ENCODE measurements at regions not wholly inside any gene's neighbourhood (a gene's known extent, or its start where the extent isn't known, plus 50 kb on each side); places are given as distances from the start of the nearest gene placed in this dataset.

GRCh38 chr9:78502566-78502965 is 205.6 kb downstream of the PSAT1 start:
- Mint-ChIP-seq H3K36me3 (no peaks in the 10 kb centered on the region), H3K4me3 (no peak overlapping the region), H3K9me3 (ENCODE audit: low read depth) (no peaks in the 10 kb centered on the region), H3K4me1 (ENCODE audit: low read depth) (no peaks in the 10 kb centered on the region), H3K27ac (no peak overlapping the region), H3K27me3 (peaks cover 6% of the 10 kb centered on the region)

GRCh38 chr9:78505546-78505945 is 208.6 kb downstream of the PSAT1 start:
- Mint-ChIP-seq H3K36me3 (no peaks in the 10 kb centered on the region), H3K4me1 (ENCODE audit: low read depth) (no peaks in the 10 kb centered on the region), H3K4me3 (no peak overlapping the region), H3K27ac (no peak overlapping the region), H3K9me3 (ENCODE audit: low read depth) (no peaks in the 10 kb centered on the region), H3K27me3 (peaks cover 5% of the 10 kb centered on the region)

- Mint-ChIP-seq H3K9me3 (ENCODE audit: low read depth) (no peaks in the 10 kb centered on the region), H3K36me3 (no peaks in the 10 kb centered on the region), H3K27me3 (peaks cover 5% of the 10 kb centered on the region), H3K27ac (no peak overlapping the region), H3K4me3 (no peak overlapping the region), H3K4me1 (ENCODE audit: low read depth) (no peaks in the 10 kb centered on the region)
Observed at GRCh38 chr9:78507037-78507436, 210.1 kb downstream of the PSAT1 start.

GRCh38 chr9:78510035-78510434 is 213.1 kb downstream of the PSAT1 start:
- Mint-ChIP-seq H3K27me3 (peaks cover 1% of the 10 kb centered on the region), H3K4me1 (ENCODE audit: low read depth) (no peaks in the 10 kb centered on the region), H3K27ac (no peak overlapping the region), H3K4me3 (no peak overlapping the region), H3K9me3 (ENCODE audit: low read depth) (no peaks in the 10 kb centered on the region), H3K36me3 (no peaks in the 10 kb centered on the region)

- Mint-ChIP-seq H3K4me3 (no peak overlapping the region), H3K27me3 (peaks cover 4% of the 10 kb centered on the region), H3K9me3 (ENCODE audit: low read depth) (peaks cover 8% of the 10 kb centered on the region), H3K4me1 (ENCODE audit: low read depth) (no peaks in the 10 kb centered on the region), H3K36me3 (peaks cover 4% of the 10 kb centered on the region), H3K27ac (no peak overlapping the region)
Observed at GRCh38 chr9:78515108-78515507, 218.2 kb downstream of the PSAT1 start.

GRCh38 chr9:78519786-78520185 is 222.9 kb downstream of the PSAT1 start:
- peaks cover 29% of the 10 kb centered on the region for H3K9me3 Mint-ChIP-seq (ENCODE audit: low read depth)
- no peaks in the 10 kb centered on the region for H3K4me1 Mint-ChIP-seq (ENCODE audit: low read depth)
- peaks cover 4% of the 10 kb centered on the region for H3K36me3 Mint-ChIP-seq

GRCh38 chr9:78521680-78522079 is 224.8 kb downstream of the PSAT1 start:
- no peaks in the 10 kb centered on the region for H3K4me1 Mint-ChIP-seq (ENCODE audit: low read depth)
- peaks cover 3% of the 10 kb centered on the region for H3K27me3 Mint-ChIP-seq
- peaks cover 4% of the 10 kb centered on the region for H3K36me3 Mint-ChIP-seq
- H3K27ac Mint-ChIP-seq: no peak overlapping the region
- no peak overlapping the region for H3K4me3 Mint-ChIP-seq
- H3K9me3 Mint-ChIP-seq (ENCODE audit: low read depth): peaks cover 29% of the 10 kb centered on the region

More at GRCh38 chr9:78519786-78520185, 222.9 kb downstream of the PSAT1 start:
- H3K27me3 Mint-ChIP-seq: peaks cover 3% of the 10 kb centered on the region
- no peak overlapping the region for H3K4me3 Mint-ChIP-seq
- no peak overlapping the region for H3K27ac Mint-ChIP-seq

GRCh38 chr9:78525986-78526560 is 229.1 kb downstream of the PSAT1 start:
- no peak overlapping the region for H3K27ac Mint-ChIP-seq
- H3K36me3 Mint-ChIP-seq: no peaks in the 10 kb centered on the region
- H3K4me1 Mint-ChIP-seq (ENCODE audit: low read depth): no peaks in the 10 kb centered on the region
- peaks cover 13% of the 10 kb centered on the region for H3K9me3 Mint-ChIP-seq (ENCODE audit: low read depth)
- peaks cover 1% of the 10 kb centered on the region for H3K27me3 Mint-ChIP-seq
- H3K4me3 Mint-ChIP-seq: no peak overlapping the region

GRCh38 chr9:78533500-78533899 is 236.6 kb downstream of the PSAT1 start:
- Mint-ChIP-seq H3K27me3 (peaks cover 3% of the 10 kb centered on the region), H3K4me3 (no peak overlapping the region), H3K36me3 (no peaks in the 10 kb centered on the region), H3K27ac (no peak overlapping the region), H3K4me1 (ENCODE audit: low read depth) (no peaks in the 10 kb centered on the region), H3K9me3 (ENCODE audit: low read depth) (no peaks in the 10 kb centered on the region)

- H3K27ac Mint-ChIP-seq: no peak overlapping the region
- H3K27me3 Mint-ChIP-seq: peaks cover 2% of the 10 kb centered on the region
- H3K4me3 Mint-ChIP-seq: no peak overlapping the region
- no peaks in the 10 kb centered on the region for H3K4me1 Mint-ChIP-seq (ENCODE audit: low read depth)
- H3K36me3 Mint-ChIP-seq: no peaks in the 10 kb centered on the region
- no peaks in the 10 kb centered on the region for H3K9me3 Mint-ChIP-seq (ENCODE audit: low read depth)
Observed at GRCh38 chr9:78539188-78539587, 242.3 kb downstream of the PSAT1 start.

- Mint-ChIP-seq H3K36me3 (no peaks in the 10 kb centered on the region), H3K27me3 (peaks cover 2% of the 10 kb centered on the region), H3K27ac (no peak overlapping the region), H3K4me1 (ENCODE audit: low read depth) (no peaks in the 10 kb centered on the region), H3K9me3 (ENCODE audit: low read depth) (no peaks in the 10 kb centered on the region), H3K4me3 (no peak overlapping the region)
Observed at GRCh38 chr9:78539904-78540303, 243.0 kb downstream of the PSAT1 start.

- H3K27me3 Mint-ChIP-seq: peaks cover 2% of the 10 kb centered on the region
- no peaks in the 10 kb centered on the region for H3K4me1 Mint-ChIP-seq (ENCODE audit: low read depth)
- no peak overlapping the region for H3K27ac Mint-ChIP-seq
- H3K36me3 Mint-ChIP-seq: no peaks in the 10 kb centered on the region
- no peaks in the 10 kb centered on the region for H3K9me3 Mint-ChIP-seq (ENCODE audit: low read depth)
- no peak overlapping the region for H3K4me3 Mint-ChIP-seq
Observed at GRCh38 chr9:78541868-78542443, 245.0 kb downstream of the PSAT1 start.

GRCh38 chr9:78542491-78543181 is 245.7 kb downstream of the PSAT1 start:
- no peaks in the 10 kb centered on the region for H3K4me1 Mint-ChIP-seq (ENCODE audit: low read depth)
- H3K4me3 Mint-ChIP-seq: no peak overlapping the region
- peaks cover 2% of the 10 kb centered on the region for H3K27me3 Mint-ChIP-seq
- no peaks in the 10 kb centered on the region for H3K9me3 Mint-ChIP-seq (ENCODE audit: low read depth)
- no peak overlapping the region for H3K27ac Mint-ChIP-seq
- no peaks in the 10 kb centered on the region for H3K36me3 Mint-ChIP-seq

- H3K36me3 Mint-ChIP-seq: no peaks in the 10 kb centered on the region
- H3K27ac Mint-ChIP-seq: no peak overlapping the region
- no peak overlapping the region for H3K4me3 Mint-ChIP-seq
- no peaks in the 10 kb centered on the region for H3K4me1 Mint-ChIP-seq (ENCODE audit: low read depth)
- no peaks in the 10 kb centered on the region for H3K9me3 Mint-ChIP-seq (ENCODE audit: low read depth)
- H3K27me3 Mint-ChIP-seq: no peaks in the 10 kb centered on the region
Observed at GRCh38 chr9:78543353-78543752, 246.4 kb downstream of the PSAT1 start.

GRCh38 chr9:78544230-78544629 is 247.3 kb downstream of the PSAT1 start:
- Mint-ChIP-seq H3K27me3 (no peaks in the 10 kb centered on the region), H3K27ac (no peak overlapping the region), H3K9me3 (ENCODE audit: low read depth) (no peaks in the 10 kb centered on the region), H3K4me1 (ENCODE audit: low read depth) (no peaks in the 10 kb centered on the region), H3K4me3 (no peak overlapping the region), H3K36me3 (no peaks in the 10 kb centered on the region)

- no peaks in the 10 kb centered on the region for H3K4me1 Mint-ChIP-seq (ENCODE audit: low read depth)
- H3K27me3 Mint-ChIP-seq: no peaks in the 10 kb centered on the region
- no peak overlapping the region for H3K4me3 Mint-ChIP-seq
- H3K36me3 Mint-ChIP-seq: no peaks in the 10 kb centered on the region
- H3K27ac Mint-ChIP-seq: no peak overlapping the region
- H3K9me3 Mint-ChIP-seq (ENCODE audit: low read depth): no peaks in the 10 kb centered on the region
Observed at GRCh38 chr9:78547831-78548230, 250.9 kb downstream of the PSAT1 start.
